ENCODE measurements at regions not wholly inside any gene's neighbourhood (a gene's known extent, or its start where the extent isn't known, plus 50 kb on each side); places are given as distances from the start of the nearest gene placed in this dataset.

- TF ChIP-seq CTCF (IDR thresholded peaks at IDR 0.05; ENCODE audit: low read depth, low read length), result peak; percentile 93
- no peak for TF ChIP-seq MAX (IDR thresholded peaks at IDR 0.05; ENCODE audit: low read depth, low read length)
- DNase-seq (ENCODE audit: low read depth), result peak; percentile 75
- no peak overlapping the region for H3K4me3 ChIP-seq (ENCODE audit: low read depth, low read length)
These were observed 94.9 kb upstream of the NT5E start for GRCh38 chr6:85354761-85355618.

- no peak for TF ChIP-seq MAX (IDR thresholded peaks at IDR 0.05; ENCODE audit: low read depth, low read length)
- no peak for TF ChIP-seq CTCF (IDR thresholded peaks at IDR 0.05; ENCODE audit: low read depth, low read length)
- TF ChIP-seq POLR2A (IDR thresholded peaks at IDR 0.05; ENCODE audit: extremely low read depth, insufficient read length), result no peak
- no peak for TF ChIP-seq MYC (IDR thresholded peaks at IDR 0.05; ENCODE audit: low read depth, low read length)
- DNase-seq (ENCODE audit: low read depth), result no peak
- no peak overlapping the region for H3K4me3 ChIP-seq (ENCODE audit: low read depth, low read length)
These were observed 96.9 kb upstream of the NT5E start for GRCh38 chr6:85353012-85353411.

- DNase-seq (ENCODE audit: low read depth), result no peak
- H3K4me3 ChIP-seq (ENCODE audit: low read depth, low read length), result no peak overlapping the region
- TF ChIP-seq POLR2A (IDR thresholded peaks at IDR 0.05; ENCODE audit: extremely low read depth, insufficient read length), result no peak
- no peak for TF ChIP-seq MYC (IDR thresholded peaks at IDR 0.05; ENCODE audit: low read depth, low read length)
- no peak for TF ChIP-seq MAX (IDR thresholded peaks at IDR 0.05; ENCODE audit: low read depth, low read length)
- TF ChIP-seq CTCF (IDR thresholded peaks at IDR 0.05; ENCODE audit: low read depth, low read length), result no peak
These were observed 101.2 kb upstream of the NT5E start for GRCh38 chr6:85348643-85349042.

GRCh38 chr6:85347812-85348211 lies 102.1 kb upstream of the NT5E start:
- H3K4me3 ChIP-seq (ENCODE audit: low read depth, low read length), result no peak overlapping the region
- no peak for TF ChIP-seq MAX (IDR thresholded peaks at IDR 0.05; ENCODE audit: low read depth, low read length)
- TF ChIP-seq CTCF (IDR thresholded peaks at IDR 0.05; ENCODE audit: low read depth, low read length), result no peak
- TF ChIP-seq POLR2A (IDR thresholded peaks at IDR 0.05; ENCODE audit: extremely low read depth, insufficient read length), result no peak
- TF ChIP-seq MYC (IDR thresholded peaks at IDR 0.05; ENCODE audit: low read depth, low read length), result no peak
- no peak for DNase-seq (ENCODE audit: low read depth)

- TF ChIP-seq MAX (IDR thresholded peaks at IDR 0.05; ENCODE audit: low read depth, low read length) (no peak), CTCF (IDR thresholded peaks at IDR 0.05; ENCODE audit: low read depth, low read length) (no peak), MYC (IDR thresholded peaks at IDR 0.05; ENCODE audit: low read depth, low read length) (no peak), POLR2A (IDR thresholded peaks at IDR 0.05; ENCODE audit: extremely low read depth, insufficient read length) (no peak)
- H3K4me3 ChIP-seq (ENCODE audit: low read depth, low read length), result no peak overlapping the region
- no peak for DNase-seq (ENCODE audit: low read depth)
These were observed 103.7 kb upstream of the NT5E start for GRCh38 chr6:85346196-85346595.
